Esophagus squamous epithelium (tissue), 4 donors: ENCODE measurements at regions not wholly inside any gene's neighbourhood (a gene's known extent, or its start where the extent isn't known, plus 50 kb on each side); places are given as distances from the start of the nearest gene placed in this dataset.

Source experiments
- POLR2A ChIP-seq, 4 donors: fragments of 450-650 bp; IDR thresholded peaks; one replicate each; pipeline ENCODE4 v1.6.1; 2017; ENCODE audit warnings: antibody characterized with exemption in 4 of 4, mild to moderate bottlenecking in 4 of 4, moderate library complexity in 3 of 4
- TF ChIP-seq, protein P1 (sequence below), 6 experiments: fragments of 450-650 bp in 4 of 6; fragments of 200-600 bp in 2 of 6; sonication (generic) in 2 of 6; IDR thresholded peaks; one replicate each; pipeline ENCODE4 v1.5.1; 2016 to 2019; ENCODE audit warnings: antibody characterized with exemption in 6 of 6, mild to moderate bottlenecking in 4 of 6, moderate library complexity in 4 of 6

DNA sequence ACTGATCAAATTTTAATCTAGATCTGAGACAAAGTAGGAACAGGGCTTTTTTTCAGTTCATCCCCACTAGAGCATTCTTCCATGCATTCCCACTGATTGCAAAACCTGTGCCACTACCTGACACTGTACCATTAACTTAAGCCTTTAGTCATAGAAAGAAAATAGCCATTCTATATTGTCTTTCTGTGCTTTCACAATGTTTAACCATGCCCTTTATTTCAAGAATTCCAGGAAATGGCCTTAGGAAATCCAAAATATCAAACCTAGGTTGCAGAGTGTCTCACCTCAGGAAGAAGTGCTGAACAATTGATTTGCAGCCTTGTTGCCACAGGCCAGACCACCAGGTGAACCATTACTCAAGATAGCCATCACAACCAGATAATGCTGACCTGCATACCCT, 56.2 kb upstream of the TGFBR2 start:
- TF ChIP-seq, protein P1, sequence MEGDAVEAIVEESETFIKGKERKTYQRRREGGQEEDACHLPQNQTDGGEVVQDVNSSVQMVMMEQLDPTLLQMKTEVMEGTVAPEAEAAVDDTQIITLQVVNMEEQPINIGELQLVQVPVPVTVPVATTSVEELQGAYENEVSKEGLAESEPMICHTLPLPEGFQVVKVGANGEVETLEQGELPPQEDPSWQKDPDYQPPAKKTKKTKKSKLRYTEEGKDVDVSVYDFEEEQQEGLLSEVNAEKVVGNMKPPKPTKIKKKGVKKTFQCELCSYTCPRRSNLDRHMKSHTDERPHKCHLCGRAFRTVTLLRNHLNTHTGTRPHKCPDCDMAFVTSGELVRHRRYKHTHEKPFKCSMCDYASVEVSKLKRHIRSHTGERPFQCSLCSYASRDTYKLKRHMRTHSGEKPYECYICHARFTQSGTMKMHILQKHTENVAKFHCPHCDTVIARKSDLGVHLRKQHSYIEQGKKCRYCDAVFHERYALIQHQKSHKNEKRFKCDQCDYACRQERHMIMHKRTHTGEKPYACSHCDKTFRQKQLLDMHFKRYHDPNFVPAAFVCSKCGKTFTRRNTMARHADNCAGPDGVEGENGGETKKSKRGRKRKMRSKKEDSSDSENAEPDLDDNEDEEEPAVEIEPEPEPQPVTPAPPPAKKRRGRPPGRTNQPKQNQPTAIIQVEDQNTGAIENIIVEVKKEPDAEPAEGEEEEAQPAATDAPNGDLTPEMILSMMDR (IDR thresholded peaks at IDR 0.05) = no peak
- TF ChIP-seq POLR2A (IDR thresholded peaks at IDR 0.05) = no peak
